Coronary artery (tissue), 2 donors: ENCODE measurements at regions not wholly inside any gene's neighbourhood (a gene's known extent, or its start where the extent isn't known, plus 50 kb on each side); places are given as distances from the start of the nearest gene placed in this dataset.

Source experiments
- DNase-seq: peaks from one replicate; pipeline ENCODE4 v3.0.0-alpha.2; 2017; ENCODE audit warnings: low spot score
- H3K27ac ChIP-seq, 2 donors: fragments of 200-600 bp; sonication (generic); one replicate each; pipeline ENCODE4 v1.5.1; 2016 to 2019
- H3K4me3 ChIP-seq: fragments of 200-600 bp; sonication (generic); 2 replicates; pipeline ENCODE4 v1.5.1; 2016; ENCODE audit warnings: mild to moderate bottlenecking, moderate library complexity
- TF ChIP-seq, protein P1 (sequence below): fragments of 200-600 bp; sonication (generic); IDR thresholded peaks from one replicate; pipeline ENCODE4 v1.5.1; 2019; ENCODE audit warnings: antibody characterized with exemption

DNA sequence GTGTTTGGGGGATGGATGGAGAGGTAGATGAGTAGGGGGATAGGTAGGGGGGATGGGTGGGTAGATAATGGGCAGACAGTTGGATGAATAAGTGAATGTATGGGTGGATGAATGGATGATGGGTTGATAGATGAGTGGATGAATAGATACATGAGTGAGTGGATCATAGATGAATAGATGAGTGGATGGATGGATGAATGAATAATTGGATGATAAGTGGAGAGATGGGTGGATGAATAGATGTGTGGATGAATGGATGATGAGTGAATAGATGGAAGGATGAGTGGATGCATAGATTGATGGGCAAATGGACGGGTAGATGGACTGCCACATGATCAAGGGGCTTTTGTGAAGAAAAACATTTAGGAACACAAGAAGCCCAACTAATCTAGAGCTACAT is 133.3 kb upstream of the F3 start:
- Histone ChIP-seq H3K4me3 (no peak overlapping the region), H3K27ac (no peak overlapping the region)
- no peak for DNase-seq
- TF ChIP-seq, protein P1, sequence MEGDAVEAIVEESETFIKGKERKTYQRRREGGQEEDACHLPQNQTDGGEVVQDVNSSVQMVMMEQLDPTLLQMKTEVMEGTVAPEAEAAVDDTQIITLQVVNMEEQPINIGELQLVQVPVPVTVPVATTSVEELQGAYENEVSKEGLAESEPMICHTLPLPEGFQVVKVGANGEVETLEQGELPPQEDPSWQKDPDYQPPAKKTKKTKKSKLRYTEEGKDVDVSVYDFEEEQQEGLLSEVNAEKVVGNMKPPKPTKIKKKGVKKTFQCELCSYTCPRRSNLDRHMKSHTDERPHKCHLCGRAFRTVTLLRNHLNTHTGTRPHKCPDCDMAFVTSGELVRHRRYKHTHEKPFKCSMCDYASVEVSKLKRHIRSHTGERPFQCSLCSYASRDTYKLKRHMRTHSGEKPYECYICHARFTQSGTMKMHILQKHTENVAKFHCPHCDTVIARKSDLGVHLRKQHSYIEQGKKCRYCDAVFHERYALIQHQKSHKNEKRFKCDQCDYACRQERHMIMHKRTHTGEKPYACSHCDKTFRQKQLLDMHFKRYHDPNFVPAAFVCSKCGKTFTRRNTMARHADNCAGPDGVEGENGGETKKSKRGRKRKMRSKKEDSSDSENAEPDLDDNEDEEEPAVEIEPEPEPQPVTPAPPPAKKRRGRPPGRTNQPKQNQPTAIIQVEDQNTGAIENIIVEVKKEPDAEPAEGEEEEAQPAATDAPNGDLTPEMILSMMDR = no peak

DNA sequence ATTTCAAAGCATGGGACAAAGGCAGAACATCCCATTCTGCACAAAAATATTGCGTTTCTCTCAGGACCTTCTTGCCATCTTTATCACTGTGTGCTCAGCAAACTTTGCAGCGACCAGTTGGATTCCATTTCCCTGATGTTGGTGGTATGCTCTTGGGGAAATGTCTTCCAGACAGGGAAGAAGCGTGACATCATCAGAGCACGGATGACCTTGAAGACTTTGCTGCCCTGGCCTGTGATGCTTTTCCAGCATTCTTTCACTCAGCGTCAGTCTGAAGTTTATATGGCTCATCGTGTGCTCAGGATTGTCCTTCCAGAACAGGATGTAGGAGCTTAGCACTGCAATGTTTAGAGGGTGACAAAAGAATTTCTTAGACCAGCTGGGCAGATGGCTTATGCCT is 131.4 kb upstream of the F3 start:
- TF ChIP-seq, protein P1 = no peak
- DNase-seq = no peak
- Histone ChIP-seq H3K4me3 (no peak overlapping the region), H3K27ac (no peak overlapping the region)

DNA sequence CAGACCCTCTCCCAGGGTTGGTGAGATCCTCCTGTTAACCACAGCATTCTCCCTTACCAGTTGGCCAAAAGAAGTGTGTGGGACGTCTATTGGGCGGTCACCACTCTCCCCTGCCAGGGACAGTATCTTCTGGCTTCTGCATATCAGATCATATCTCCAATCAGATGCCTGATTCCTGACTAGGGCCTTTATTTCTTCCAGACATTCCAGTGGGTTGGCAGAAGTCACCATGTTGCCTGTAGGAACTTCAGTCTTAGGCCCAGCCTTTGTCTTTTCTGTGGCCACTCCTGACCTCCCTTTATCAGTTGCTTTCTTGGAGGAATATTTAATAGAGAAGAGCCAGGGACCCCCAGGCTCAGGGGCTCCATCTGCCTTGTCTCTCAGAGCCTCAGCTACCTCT is 130.4 kb upstream of the F3 start:
- Histone ChIP-seq H3K27ac (no peak overlapping the region), H3K4me3 (no peak overlapping the region)
- TF ChIP-seq, protein P1 = no peak
- DNase-seq = no peak

DNA sequence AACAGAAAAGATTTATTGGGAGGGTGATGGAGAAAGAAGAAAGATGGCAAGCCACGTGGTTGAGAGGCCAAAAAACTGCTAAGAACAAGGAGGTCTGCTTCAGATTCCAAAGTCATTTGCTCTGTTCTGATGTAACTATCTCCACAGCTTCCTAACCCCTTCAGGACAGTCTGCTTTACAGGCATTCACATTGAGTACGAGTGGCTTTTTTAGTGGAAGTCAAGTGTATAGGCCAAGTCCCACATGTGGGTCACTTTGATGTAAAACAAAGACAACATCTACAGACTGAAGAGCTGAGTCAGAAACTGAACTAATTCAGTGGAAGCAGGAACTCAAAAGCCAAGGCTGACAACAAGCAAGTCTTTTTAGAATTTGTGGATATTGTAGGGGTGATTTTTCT is 128.7 kb upstream of the F3 start:
- H3K4me3 ChIP-seq = no peak overlapping the region
- H3K27ac ChIP-seq = no peak overlapping the region
- DNase-seq = no peak
- TF ChIP-seq, protein P1 = no peak

DNA sequence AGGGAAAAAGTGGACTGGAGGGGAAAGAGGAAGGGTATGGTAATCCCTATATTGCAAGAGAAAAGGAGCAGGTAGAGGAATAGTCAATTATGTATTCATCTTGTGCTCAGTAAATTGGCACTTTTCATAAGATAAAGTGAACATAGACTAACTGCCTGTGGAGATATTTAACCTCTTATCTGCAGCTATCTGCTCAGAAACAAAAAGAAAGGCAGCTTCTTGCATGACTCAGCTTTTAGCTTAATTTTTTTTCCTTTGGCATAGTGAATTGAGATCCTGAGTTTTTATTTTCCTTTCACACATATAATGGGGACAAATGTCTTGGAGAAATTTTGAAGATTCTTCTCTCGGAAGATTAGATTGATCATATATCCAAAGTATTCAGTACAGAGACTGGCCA is 127.6 kb upstream of the F3 start:
- Histone ChIP-seq H3K4me3 (no peak overlapping the region), H3K27ac (no peak overlapping the region)
- TF ChIP-seq, protein P1 = no peak
- DNase-seq = no peak

DNA sequence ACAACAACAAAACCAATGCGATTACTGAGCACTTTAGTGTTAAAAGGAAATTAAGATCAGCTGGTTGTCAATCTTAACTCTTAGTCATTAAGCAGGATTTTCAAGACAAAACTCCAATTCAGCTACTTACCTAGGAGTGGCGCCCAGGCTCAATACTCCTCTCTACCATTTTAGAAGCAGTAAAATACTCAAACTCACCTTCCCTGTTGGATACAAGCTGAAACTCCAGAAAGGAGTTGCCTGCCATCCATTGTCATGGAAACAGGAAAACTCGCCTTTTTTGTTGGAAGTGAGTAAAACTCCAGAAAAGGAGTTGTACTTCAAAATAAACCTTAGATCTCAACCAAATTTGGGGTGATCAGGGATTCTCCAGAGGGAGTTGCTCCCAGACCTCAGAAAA is 127.0 kb upstream of the F3 start:
- Histone ChIP-seq H3K27ac (no peak overlapping the region), H3K4me3 (no peak overlapping the region)
- TF ChIP-seq, protein P1 = no peak
- no peak for DNase-seq

DNA sequence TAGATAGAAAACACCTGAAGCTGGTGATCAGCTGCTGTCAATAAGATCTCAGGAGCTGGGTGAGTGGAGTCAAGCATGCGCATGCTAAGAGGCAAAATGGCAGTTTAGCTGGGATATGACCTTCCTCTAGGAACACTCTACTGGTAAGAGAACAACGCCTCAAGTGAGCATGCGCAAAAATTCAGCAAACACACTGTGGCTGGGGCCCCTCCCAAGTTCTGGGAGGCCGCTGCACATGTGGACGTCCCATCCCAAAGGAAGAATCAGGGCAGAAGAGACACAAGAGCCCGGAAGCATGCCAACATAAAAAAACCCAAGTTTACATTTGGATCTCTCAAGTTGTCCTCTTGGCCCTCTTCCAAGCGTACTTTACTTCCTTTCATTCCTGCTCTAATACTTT is 126.3 kb upstream of the F3 start:
- DNase-seq = no peak
- Histone ChIP-seq H3K27ac (no peak overlapping the region), H3K4me3 (no peak overlapping the region)

More for the DNA sequence above, 126.3 kb upstream of the F3 start:
- TF ChIP-seq, protein P1 = no peak
